ENCODE measurements at regions not wholly inside any gene's neighbourhood (a gene's known extent, or its start where the extent isn't known, plus 50 kb on each side); places are given as distances from the start of the nearest gene placed in this dataset.

DNA sequence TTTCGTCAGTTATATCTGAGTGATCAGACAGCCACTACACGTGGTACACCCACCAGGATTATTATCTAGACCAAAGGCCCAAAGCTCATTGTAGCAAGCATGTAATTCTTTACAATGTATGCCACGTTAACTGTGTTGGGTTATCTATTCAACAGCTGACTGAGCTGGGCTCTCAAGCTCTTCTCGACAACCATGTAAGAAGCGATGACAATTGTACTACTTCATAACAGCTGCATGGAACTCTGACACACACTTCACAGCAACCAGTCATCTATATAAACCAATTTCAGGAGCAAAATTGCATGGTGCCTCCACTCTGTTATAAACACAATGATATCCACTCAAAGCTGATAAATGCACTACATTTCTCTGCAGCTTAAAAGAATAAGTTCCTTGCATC is 701.8 kb downstream of the NR4A2 start:
- Histone ChIP-seq H3K36me3 (ENCODE audit: control insufficient read depth, low read length) (no peaks in the 10 kb centered on the region), H3K4me3 (ENCODE audit: low read length) (no peak overlapping the region), H3F3A (ENCODE audit: control insufficient read depth, insufficient read depth) (no peaks in the 10 kb centered on the region), H3K27me3 (ENCODE audit: control insufficient read depth, low read length) (no peaks in the 10 kb centered on the region), H3K9me2 (replicated peaks; ENCODE audit: control insufficient read depth, low read length) (no peaks in the 10 kb centered on the region), H3K27ac (ENCODE audit: low read depth, low read length) (no peak overlapping the region), H4K20me1 (ENCODE audit: control insufficient read depth, insufficient read depth, low read depth, low read length) (no peaks in the 10 kb centered on the region), H3K79me2 (ENCODE audit: control insufficient read depth, low read length) (no peaks in the 10 kb centered on the region), H3K4me1 (ENCODE audit: control insufficient read depth, low read length) (peaks cover 4% of the 10 kb centered on the region; the same call in 1 of the 2 replicates), H3K4me2 (ENCODE audit: low read length) (no peak overlapping the region), H3K9me3 (ENCODE audit: control insufficient read depth, insufficient read depth, low read length) (no peaks in the 10 kb centered on the region)
- no peak for TF ChIP-seq EZH2phosphoT487 (IDR thresholded peaks at IDR 0.05; ENCODE audit: borderline replicate concordance, low read length)
- TF ChIP-seq, protein P1, sequence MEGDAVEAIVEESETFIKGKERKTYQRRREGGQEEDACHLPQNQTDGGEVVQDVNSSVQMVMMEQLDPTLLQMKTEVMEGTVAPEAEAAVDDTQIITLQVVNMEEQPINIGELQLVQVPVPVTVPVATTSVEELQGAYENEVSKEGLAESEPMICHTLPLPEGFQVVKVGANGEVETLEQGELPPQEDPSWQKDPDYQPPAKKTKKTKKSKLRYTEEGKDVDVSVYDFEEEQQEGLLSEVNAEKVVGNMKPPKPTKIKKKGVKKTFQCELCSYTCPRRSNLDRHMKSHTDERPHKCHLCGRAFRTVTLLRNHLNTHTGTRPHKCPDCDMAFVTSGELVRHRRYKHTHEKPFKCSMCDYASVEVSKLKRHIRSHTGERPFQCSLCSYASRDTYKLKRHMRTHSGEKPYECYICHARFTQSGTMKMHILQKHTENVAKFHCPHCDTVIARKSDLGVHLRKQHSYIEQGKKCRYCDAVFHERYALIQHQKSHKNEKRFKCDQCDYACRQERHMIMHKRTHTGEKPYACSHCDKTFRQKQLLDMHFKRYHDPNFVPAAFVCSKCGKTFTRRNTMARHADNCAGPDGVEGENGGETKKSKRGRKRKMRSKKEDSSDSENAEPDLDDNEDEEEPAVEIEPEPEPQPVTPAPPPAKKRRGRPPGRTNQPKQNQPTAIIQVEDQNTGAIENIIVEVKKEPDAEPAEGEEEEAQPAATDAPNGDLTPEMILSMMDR (IDR thresholded peaks at IDR 0.05; ENCODE audit: low read depth, low read length, poor library complexity, severe bottlenecking) = no peak

DNA sequence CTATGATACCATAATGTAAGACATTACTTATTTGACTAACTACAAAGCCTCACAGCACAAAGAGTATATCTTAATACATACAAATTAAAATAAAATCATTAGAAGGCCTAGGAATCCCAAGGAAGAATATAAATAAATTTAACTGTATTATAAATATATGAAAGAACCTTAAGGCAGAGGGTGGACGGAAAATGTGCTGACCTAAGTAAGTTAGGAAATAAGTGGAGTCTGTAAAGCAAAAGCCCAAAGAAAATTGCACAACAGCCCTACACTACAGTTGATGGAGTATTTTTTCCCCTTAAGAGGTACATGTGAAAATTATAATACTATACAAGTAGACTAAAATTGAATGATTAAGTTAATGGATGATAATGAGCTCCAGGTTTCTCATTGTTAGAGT is 710.1 kb downstream of the NR4A2 start:
- TF ChIP-seq EZH2phosphoT487 (IDR thresholded peaks at IDR 0.05; ENCODE audit: borderline replicate concordance, low read length) = no peak
- TF ChIP-seq, protein P1 (IDR thresholded peaks at IDR 0.05; ENCODE audit: low read depth, low read length, poor library complexity, severe bottlenecking) = no peak
- Histone ChIP-seq H3K27me3 (ENCODE audit: control insufficient read depth, low read length) (no peaks in the 10 kb centered on the region), H3K27ac (ENCODE audit: low read depth, low read length) (no peak overlapping the region), H3K4me1 (ENCODE audit: control insufficient read depth, low read length) (no peaks in the 10 kb centered on the region), H3K79me2 (ENCODE audit: control insufficient read depth, low read length) (no peaks in the 10 kb centered on the region), H3K4me2 (ENCODE audit: low read length) (no peak overlapping the region), H3F3A (ENCODE audit: control insufficient read depth, insufficient read depth) (no peaks in the 10 kb centered on the region), H3K4me3 (ENCODE audit: low read length) (no peak overlapping the region), H4K20me1 (ENCODE audit: control insufficient read depth, insufficient read depth, low read depth, low read length) (no peaks in the 10 kb centered on the region), H3K36me3 (ENCODE audit: control insufficient read depth, low read length) (no peaks in the 10 kb centered on the region), H3K9me2 (replicated peaks; ENCODE audit: control insufficient read depth, low read length) (no peaks in the 10 kb centered on the region), H3K9me3 (ENCODE audit: control insufficient read depth, insufficient read depth, low read length) (no peaks in the 10 kb centered on the region)

DNA sequence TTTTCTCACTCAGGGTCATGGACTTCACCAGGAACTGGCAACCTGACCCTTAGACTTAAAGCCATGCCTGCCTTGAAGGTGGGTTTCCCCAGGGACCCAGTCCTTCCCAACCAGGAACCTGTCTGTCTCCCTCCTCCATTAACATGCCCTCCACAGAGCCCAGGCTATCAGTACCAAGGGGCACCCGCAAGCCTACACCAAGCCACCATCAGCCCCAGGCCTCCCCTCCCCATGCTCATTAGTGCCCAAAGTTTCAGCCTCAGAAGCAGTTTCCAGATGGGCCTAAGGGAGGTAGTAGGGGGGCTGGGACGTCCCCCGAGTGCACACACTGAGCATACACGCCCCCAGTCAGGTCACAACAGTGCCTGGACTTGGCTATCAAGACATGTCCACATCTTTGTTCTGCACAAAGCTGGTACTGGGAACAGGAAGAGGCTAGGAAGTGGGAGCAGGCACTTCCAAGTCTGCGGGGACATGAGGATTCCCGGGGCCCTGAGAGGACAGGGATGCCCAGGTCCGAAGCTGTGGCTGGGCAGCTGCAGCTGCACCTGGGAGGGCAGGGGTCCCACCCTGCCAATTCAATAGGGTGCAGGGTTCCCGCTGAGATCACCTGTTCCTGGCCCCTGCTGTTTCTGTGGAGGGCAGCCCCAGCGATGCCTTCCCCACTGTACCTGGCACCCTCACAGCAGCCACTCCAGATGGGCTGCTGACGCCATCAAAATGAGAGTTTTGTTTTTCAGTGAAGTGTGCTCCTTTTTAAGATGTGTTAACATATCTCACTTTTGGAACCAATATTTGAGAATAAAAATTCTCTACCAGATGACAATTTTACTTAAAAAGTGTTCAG is 731.4 kb downstream of the NR4A2 start:
- H3K4me3 ChIP-seq (ENCODE audit: low read length) = no peak overlapping the region
- no peaks in the 10 kb centered on the region for H3K4me1 ChIP-seq (ENCODE audit: control insufficient read depth, low read length)
- no peaks in the 10 kb centered on the region for H3K27me3 ChIP-seq (ENCODE audit: control insufficient read depth, low read length)
- 0 out of 2 replicates have a peak, but pooled peaks cover 2% of the 10 kb centered on the region for H3K9me3 ChIP-seq (ENCODE audit: control insufficient read depth, insufficient read depth, low read length)
- no peaks in the 10 kb centered on the region for H3K36me3 ChIP-seq (ENCODE audit: control insufficient read depth, low read length)
- TF ChIP-seq EZH2phosphoT487 (IDR thresholded peaks at IDR 0.05; ENCODE audit: borderline replicate concordance, low read length) = no peak
- TF ChIP-seq, protein P1 (IDR thresholded peaks at IDR 0.05; ENCODE audit: low read depth, low read length, poor library complexity, severe bottlenecking) = no peak
- H3K27ac ChIP-seq (ENCODE audit: low read depth, low read length) = no peak overlapping the region
- H3K79me2 ChIP-seq (ENCODE audit: control insufficient read depth, low read length) = no peaks in the 10 kb centered on the region
- H3F3A ChIP-seq (ENCODE audit: control insufficient read depth, insufficient read depth) = no peaks in the 10 kb centered on the region
- H3K4me2 ChIP-seq (ENCODE audit: low read length) = no peak overlapping the region
- H4K20me1 ChIP-seq (ENCODE audit: control insufficient read depth, insufficient read depth, low read depth, low read length) = no peaks in the 10 kb centered on the region
- no peaks in the 10 kb centered on the region for H3K9me2 ChIP-seq (replicated peaks; ENCODE audit: control insufficient read depth, low read length)

Data from DOHH2 (cell line).